ENCODE measurements at regions not wholly inside any gene's neighbourhood (a gene's known extent, or its start where the extent isn't known, plus 50 kb on each side); places are given as distances from the start of the nearest gene placed in this dataset.

GRCh38 chr1:182331387-182331786, 60.2 kb downstream of the GLUL start:
- H3K4me1 ChIP-seq (ENCODE audit: control insufficient read depth, extremely low read depth, insufficient read depth, low read length), result no peaks in the 10 kb centered on the region
- H3K9me3 ChIP-seq (ENCODE audit: control insufficient read depth, insufficient read depth, low read depth, low read length), result no peaks in the 10 kb centered on the region
- DNase-seq (ENCODE audit: low read depth in 2 of 2), result no peak
- no peak overlapping the region for H3K27ac ChIP-seq (ENCODE audit: insufficient read depth, low read length)
- TF ChIP-seq EZH2 (IDR thresholded peaks at IDR 0.05; ENCODE audit: low read length, missing control alignments), result no peak
- TF ChIP-seq CTCF (conservative IDR thresholded peaks at IDR 0.05 in 1 of 2, IDR thresholded peaks at IDR 0.05 in 1 of 2; ENCODE audit: low read depth in 1 of 2, low read length in 2 of 2), result no peak
- no peak overlapping the region for H3K4me3 ChIP-seq (replicated peaks in 1 of 4; ENCODE audit: control extremely low read depth in 1 of 4, insufficient read depth in 1 of 4, low read depth in 3 of 4, low read length in 4 of 4)
- H3K4me2 ChIP-seq (ENCODE audit: extremely low read depth, insufficient read depth, low read length), result no peak overlapping the region
- H3K9ac ChIP-seq (ENCODE audit: insufficient read depth, low read length), result no peak overlapping the region
- H3K79me2 ChIP-seq (ENCODE audit: control insufficient read depth, insufficient read depth, low read length), result no peaks in the 10 kb centered on the region
- no peaks in the 10 kb centered on the region for H4K20me1 ChIP-seq (ENCODE audit: control insufficient read depth, extremely low read depth, insufficient read depth, low read length)
- H3K36me3 ChIP-seq (ENCODE audit: control insufficient read depth, insufficient read depth, low read length), result no peaks in the 10 kb centered on the region
- H3K27me3 ChIP-seq (ENCODE audit: control insufficient read depth, insufficient read depth, low read length), result no peaks in the 10 kb centered on the region
- H2AFZ ChIP-seq (ENCODE audit: low read length), result no peak overlapping the region

- Histone ChIP-seq H3K27me3 (ENCODE audit: control insufficient read depth, insufficient read depth, low read length) (no peaks in the 10 kb centered on the region), H3K9ac (ENCODE audit: insufficient read depth, low read length) (no peak overlapping the region), H3K79me2 (ENCODE audit: control insufficient read depth, insufficient read depth, low read length) (no peaks in the 10 kb centered on the region), H3K36me3 (ENCODE audit: control insufficient read depth, insufficient read depth, low read length) (no peaks in the 10 kb centered on the region), H2AFZ (ENCODE audit: low read length) (no peak overlapping the region), H4K20me1 (ENCODE audit: control insufficient read depth, extremely low read depth, insufficient read depth, low read length) (no peaks in the 10 kb centered on the region), H3K4me2 (ENCODE audit: extremely low read depth, insufficient read depth, low read length) (no peak overlapping the region), H3K9me3 (ENCODE audit: control insufficient read depth, insufficient read depth, low read depth, low read length) (no peaks in the 10 kb centered on the region), H3K4me3 (replicated peaks in 1 of 4; ENCODE audit: control extremely low read depth in 1 of 4, insufficient read depth in 1 of 4, low read depth in 3 of 4, low read length in 4 of 4) (no peak overlapping the region), H3K27ac (ENCODE audit: insufficient read depth, low read length) (no peak overlapping the region), H3K4me1 (ENCODE audit: control insufficient read depth, extremely low read depth, insufficient read depth, low read length) (no peaks in the 10 kb centered on the region)
- no peak for TF ChIP-seq CTCF (conservative IDR thresholded peaks at IDR 0.05 in 1 of 2, IDR thresholded peaks at IDR 0.05 in 1 of 2; ENCODE audit: low read depth in 1 of 2, low read length in 2 of 2)
- TF ChIP-seq EZH2 (IDR thresholded peaks at IDR 0.05; ENCODE audit: low read length, missing control alignments), result no peak
- peak; percentile 3 to 8 for DNase-seq (ENCODE audit: low read depth in 2 of 2)
Observed at GRCh38 chr1:182330303-182330702, 61.3 kb downstream of the GLUL start.

- no peaks in the 10 kb centered on the region for H4K20me1 ChIP-seq (ENCODE audit: control insufficient read depth, extremely low read depth, insufficient read depth, low read length)
- H3K9me3 ChIP-seq (ENCODE audit: control insufficient read depth, insufficient read depth, low read depth, low read length), result no peaks in the 10 kb centered on the region
- TF ChIP-seq EZH2 (IDR thresholded peaks at IDR 0.05; ENCODE audit: low read length, missing control alignments) (no peak), CTCF (conservative IDR thresholded peaks at IDR 0.05 in 1 of 2, IDR thresholded peaks at IDR 0.05 in 1 of 2; ENCODE audit: low read depth in 1 of 2, low read length in 2 of 2) (no peak)
- no peak overlapping the region for H3K4me2 ChIP-seq (ENCODE audit: extremely low read depth, insufficient read depth, low read length)
- H3K9ac ChIP-seq (ENCODE audit: insufficient read depth, low read length), result no peak overlapping the region
- no peak for DNase-seq (ENCODE audit: low read depth in 2 of 2)
- no peak overlapping the region for H2AFZ ChIP-seq (ENCODE audit: low read length)
- H3K36me3 ChIP-seq (ENCODE audit: control insufficient read depth, insufficient read depth, low read length), result no peaks in the 10 kb centered on the region
- H3K79me2 ChIP-seq (ENCODE audit: control insufficient read depth, insufficient read depth, low read length), result no peaks in the 10 kb centered on the region
- no peaks in the 10 kb centered on the region for H3K27me3 ChIP-seq (ENCODE audit: control insufficient read depth, insufficient read depth, low read length)
- no peak overlapping the region for H3K4me3 ChIP-seq (replicated peaks in 1 of 4; ENCODE audit: control extremely low read depth in 1 of 4, insufficient read depth in 1 of 4, low read depth in 3 of 4, low read length in 4 of 4)
- no peaks in the 10 kb centered on the region for H3K4me1 ChIP-seq (ENCODE audit: control insufficient read depth, extremely low read depth, insufficient read depth, low read length)
- H3K27ac ChIP-seq (ENCODE audit: insufficient read depth, low read length), result no peak overlapping the region
Observed at GRCh38 chr1:182329471-182329870, 62.1 kb downstream of the GLUL start.
